HTR-8/SVneo (cell line): ENCODE measurements at regions not wholly inside any gene's neighbourhood (a gene's known extent, or its start where the extent isn't known, plus 50 kb on each side); places are given as distances from the start of the nearest gene placed in this dataset.
"Not testable (repeated sequence)": the region's sequence is repeated elsewhere in the genome, so short reads cannot be mapped to it uniquely, and the experiment has no call there.

ENCODE experiments used
- DNase-seq: peaks from one replicate; pipeline ENCODE4 v3.0.0; 2011; ENCODE audit warnings: low spot score, mixed read lengths; ENCODE audit not compliant: insufficient read length
- FAIRE-seq: peaks from 2 replicates; lab custom pipeline; 2011; peaks lifted over from hg19 to GRCh38; lab: Jason Lieb, UNC

- peak; percentile 82 for DNase-seq
- FAIRE-seq, result peak; percentile 60
These were observed 85.7 kb upstream of the NEDD9 start for GRCh38 chr6:11317885-11318771.

GRCh38 chr6:11315743-11316437 is 83.4 kb upstream of the NEDD9 start:
- no peak for FAIRE-seq
- peak; percentile 29 for DNase-seq

GRCh38 chr6:11313207-11313606 is 80.7 kb upstream of the NEDD9 start:
- DNase-seq (no peak), FAIRE-seq (no peak)

- DNase-seq (no peak), FAIRE-seq (no peak)
These were observed 79.5 kb upstream of the NEDD9 start for GRCh38 chr6:11311970-11312369.

GRCh38 chr6:11309947-11310665 is 77.6 kb upstream of the NEDD9 start:
- DNase-seq (no peak), FAIRE-seq (peak; percentile 28)

- no peak for FAIRE-seq
- DNase-seq, result no peak
These were observed 74.8 kb upstream of the NEDD9 start for GRCh38 chr6:11307226-11307625.

- no peak for DNase-seq
- no peak for FAIRE-seq
These were observed 72.5 kb upstream of the NEDD9 start for GRCh38 chr6:11304946-11305345.

- FAIRE-seq, DNase-seq: not testable (repeated sequence)
These were observed 67.5 kb upstream of the NEDD9 start for GRCh38 chr6:11299876-11300428.

- not testable (repeated sequence) for DNase-seq, FAIRE-seq
These were observed 66.9 kb upstream of the NEDD9 start for GRCh38 chr6:11299421-11299784.

GRCh38 chr6:11298651-11299420 is 66.4 kb upstream of the NEDD9 start:
- DNase-seq (no peak), FAIRE-seq (no peak)

GRCh38 chr6:11297376-11297729 is 64.9 kb upstream of the NEDD9 start:
- FAIRE-seq, result no peak
- no peak for DNase-seq

- DNase-seq (no peak), FAIRE-seq (no peak)
These were observed 64.2 kb upstream of the NEDD9 start for GRCh38 chr6:11296449-11297375.

- no peak for FAIRE-seq
- DNase-seq, result no peak
These were observed 63.5 kb upstream of the NEDD9 start for GRCh38 chr6:11295969-11296368.

- FAIRE-seq, result no peak
These were observed 61.8 kb upstream of the NEDD9 start for GRCh38 chr6:11294228-11294627.

GRCh38 chr6:11292594-11293236 is 60.2 kb upstream of the NEDD9 start:
- DNase-seq (no peak), FAIRE-seq (no peak)

More at GRCh38 chr6:11294228-11294627, 61.8 kb upstream of the NEDD9 start:
- no peak for DNase-seq

GRCh38 chr6:11292091-11292490 is 59.6 kb upstream of the NEDD9 start:
- no peak for FAIRE-seq
- no peak for DNase-seq

- no peak for DNase-seq
- no peak for FAIRE-seq
These were observed 59.1 kb upstream of the NEDD9 start for GRCh38 chr6:11291582-11291981.

- FAIRE-seq (no peak), DNase-seq (no peak)
These were observed 57.6 kb upstream of the NEDD9 start for GRCh38 chr6:11290027-11290426.
